ENCODE measurements at regions not wholly inside any gene's neighbourhood (a gene's known extent, or its start where the extent isn't known, plus 50 kb on each side); places are given as distances from the start of the nearest gene placed in this dataset.
"Not testable (repeated sequence)": the region's sequence is repeated elsewhere in the genome, so short reads cannot be mapped to it uniquely, and the experiment has no call there.

DNA sequence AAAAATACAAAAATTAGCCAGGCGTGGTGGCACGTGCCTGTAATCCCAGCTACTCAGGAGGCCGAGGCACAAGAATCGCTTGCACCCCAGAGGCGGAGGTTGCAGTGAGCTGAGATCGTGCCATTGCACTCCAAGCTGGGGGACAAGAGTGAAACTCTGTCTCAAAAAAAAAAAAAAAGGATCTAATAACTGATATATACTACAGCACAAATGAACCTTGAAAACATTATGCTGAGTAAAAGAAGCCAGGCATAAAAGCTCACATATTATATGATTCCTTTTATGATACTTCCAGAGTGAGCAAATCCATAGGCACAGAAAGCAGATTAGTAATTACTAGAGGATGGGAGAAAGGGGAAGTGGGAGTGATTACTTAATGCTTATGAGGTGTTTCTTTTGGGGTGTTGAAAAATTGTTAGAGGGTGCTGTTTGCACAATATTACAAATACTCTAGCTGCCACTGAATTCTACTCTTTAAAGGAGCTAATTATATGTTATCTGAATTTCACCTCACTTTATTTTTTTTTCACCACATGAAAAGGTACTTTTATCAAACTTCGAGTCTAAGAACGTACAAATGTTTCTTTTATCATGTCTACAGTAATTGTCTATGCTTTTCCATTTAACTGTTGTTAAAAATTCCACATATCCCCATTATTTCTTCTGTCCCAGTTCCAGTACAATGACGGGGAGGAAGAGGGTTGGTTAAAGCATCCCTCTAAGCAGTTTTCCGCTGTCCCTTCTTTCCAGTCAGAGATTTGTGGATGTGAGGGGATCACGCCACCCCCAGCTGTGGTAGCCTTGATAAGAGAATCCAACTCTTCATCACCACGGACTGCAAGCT lies 77.7 kb upstream of the FAM174B start:
- H3K4me3 Mint-ChIP-seq, result peak overlapping the region; percentile 73 to 79
- DNase-seq, result no peak
- peaks cover 0 to 4% of the 10 kb centered on the region in 2 donors for H3K4me1 Mint-ChIP-seq (ENCODE audit: low read depth in 2 of 2)
- peaks cover 34 to 36% of the 10 kb centered on the region in 2 donors for H3K27me3 Mint-ChIP-seq
- H3K9me3 Mint-ChIP-seq, result no peaks in the 10 kb centered on the region
- H3K27ac Mint-ChIP-seq, result no peak overlapping the region
- ATAC-seq (replicated peaks), result no peak
- no peaks in the 10 kb centered on the region for H3K36me3 Mint-ChIP-seq (ENCODE audit: insufficient read depth)

DNA sequence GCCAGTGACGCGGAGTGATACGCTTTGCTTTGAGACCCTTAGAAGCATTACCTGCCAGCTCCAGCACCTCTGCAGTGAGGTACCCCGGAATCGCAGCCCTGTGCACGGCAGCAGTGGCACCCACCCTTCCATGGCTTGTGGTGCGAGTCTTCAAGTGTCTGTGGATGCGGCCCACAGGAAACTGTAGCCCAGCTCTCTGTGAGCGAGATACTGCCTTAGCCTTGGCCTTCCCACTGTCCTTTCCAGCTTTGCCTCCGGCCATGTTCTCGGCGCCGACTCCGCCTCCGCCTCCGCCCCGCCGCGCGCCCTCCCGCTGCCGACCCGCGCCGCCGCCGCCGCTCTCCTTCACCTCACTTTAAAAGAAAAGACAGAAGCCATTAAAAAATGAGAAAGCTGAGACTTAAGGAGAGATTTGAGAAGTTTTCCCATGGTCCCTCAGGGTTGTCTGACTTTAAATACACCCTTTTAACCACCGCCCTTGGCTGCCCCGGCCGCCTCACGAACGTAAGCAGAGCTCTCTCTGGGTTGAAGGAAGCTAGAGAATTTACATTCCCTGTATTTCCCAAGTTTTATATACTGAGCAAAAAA lies 78.5 kb upstream of the FAM174B start:
- H3K27ac Mint-ChIP-seq, result no peak overlapping the region
- no peak for ATAC-seq (replicated peaks)

DNA sequence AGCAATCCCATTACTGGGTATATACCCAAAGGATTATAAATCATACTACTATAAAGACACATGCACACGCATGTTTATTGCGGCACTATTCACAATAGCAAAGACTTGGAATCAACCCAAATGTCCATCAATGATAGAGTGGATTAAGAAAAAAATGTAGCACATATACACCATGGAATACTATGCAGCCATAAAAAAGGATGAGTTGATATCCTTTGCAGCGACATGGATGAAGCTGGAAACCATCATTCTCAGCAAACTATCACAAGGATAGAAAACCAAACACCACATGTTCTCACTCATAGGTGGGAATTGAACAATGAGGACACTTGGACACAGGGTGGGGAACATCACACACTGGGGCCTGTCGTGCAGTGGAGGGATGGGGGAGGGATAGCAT lies 83.7 kb upstream of the FAM174B start:
- H3K4me1 Mint-ChIP-seq (ENCODE audit: low read depth in 2 of 2); H3K27ac Mint-ChIP-seq; H3K9me3 Mint-ChIP-seq; H3K4me3 Mint-ChIP-seq; ATAC-seq (replicated peaks); H3K36me3 Mint-ChIP-seq (ENCODE audit: insufficient read depth); DNase-seq: not testable (repeated sequence)
- peaks cover 20 to 26% of the 10 kb centered on the region in 2 donors for H3K27me3 Mint-ChIP-seq

More for the DNA sequence above, 78.5 kb upstream of the FAM174B start:
- peak in 1 of 3 experiments; percentile 6 for DNase-seq
- H3K36me3 Mint-ChIP-seq (ENCODE audit: insufficient read depth), result no peaks in the 10 kb centered on the region
- peaks cover 0 to 4% of the 10 kb centered on the region in 2 donors for H3K4me1 Mint-ChIP-seq (ENCODE audit: low read depth in 2 of 2)
- peaks cover 28 to 36% of the 10 kb centered on the region in 2 donors for H3K27me3 Mint-ChIP-seq
- peak overlapping the region; percentile 73 to 79 for H3K4me3 Mint-ChIP-seq
- no peaks in the 10 kb centered on the region for H3K9me3 Mint-ChIP-seq

GRCh38 chr15:92745845-92746271 lies 90.3 kb upstream of the FAM174B start:
- Mint-ChIP-seq H3K4me3 (no peak overlapping the region), H3K27me3 (peaks cover 15 to 24% of the 10 kb centered on the region in 2 donors), H3K36me3 (ENCODE audit: insufficient read depth) (no peaks in the 10 kb centered on the region), H3K9me3 (no peaks in the 10 kb centered on the region), H3K4me1 (ENCODE audit: low read depth in 2 of 2) (no peaks in the 10 kb centered on the region), H3K27ac (no peak overlapping the region)
- DNase-seq, result no peak
- no peak for ATAC-seq (replicated peaks)

GRCh38 chr15:92747047-92747446 lies 91.5 kb upstream of the FAM174B start:
- no peaks in the 10 kb centered on the region for H3K36me3 Mint-ChIP-seq (ENCODE audit: insufficient read depth)
- H3K27me3 Mint-ChIP-seq, result peaks cover 10 to 18% of the 10 kb centered on the region in 2 donors
- no peaks in the 10 kb centered on the region for H3K9me3 Mint-ChIP-seq
- DNase-seq (no peak), ATAC-seq (replicated peaks) (no peak)
- H3K4me1 Mint-ChIP-seq (ENCODE audit: low read depth in 2 of 2), result no peaks in the 10 kb centered on the region
- no peak overlapping the region for H3K4me3 Mint-ChIP-seq
- H3K27ac Mint-ChIP-seq, result no peak overlapping the region

- Mint-ChIP-seq H3K4me3 (no peak overlapping the region), H3K4me1 (ENCODE audit: low read depth in 2 of 2) (no peaks in the 10 kb centered on the region), H3K36me3 (ENCODE audit: insufficient read depth) (no peaks in the 10 kb centered on the region), H3K9me3 (no peaks in the 10 kb centered on the region), H3K27ac (no peak overlapping the region), H3K27me3 (peaks cover 15 to 18% of the 10 kb centered on the region in 2 donors)
- DNase-seq (no peak), ATAC-seq (replicated peaks) (no peak)
Measured at GRCh38 chr15:92749216-92749615, 93.6 kb upstream of the FAM174B start.

- Mint-ChIP-seq H3K27ac (no peak overlapping the region), H3K4me1 (ENCODE audit: low read depth in 2 of 2) (no peaks in the 10 kb centered on the region)
- no peak for DNase-seq
Measured at GRCh38 chr15:92749946-92750345, 94.4 kb upstream of the FAM174B start.

DNA sequence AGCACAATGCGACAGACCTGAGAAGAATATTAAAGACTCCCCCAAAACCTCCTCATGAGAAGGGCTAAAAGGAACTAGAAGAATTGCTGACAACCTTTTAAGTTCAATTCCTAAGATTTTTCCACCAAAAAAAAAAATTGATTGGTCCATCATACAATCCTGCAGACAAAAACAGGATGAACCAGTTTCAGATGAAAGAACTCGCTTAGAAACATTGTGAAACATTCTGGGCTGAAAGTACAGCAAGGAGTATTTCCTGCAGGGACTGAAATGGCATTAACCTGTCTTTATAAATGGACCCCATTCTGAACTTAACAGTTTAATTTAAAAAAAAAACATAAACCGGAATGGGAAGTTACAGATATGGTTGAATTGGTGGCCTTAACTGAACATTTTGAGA lies 96.0 kb upstream of the FAM174B start:
- peaks cover 14 to 17% of the 10 kb centered on the region in 2 donors for H3K27me3 Mint-ChIP-seq
- no peak overlapping the region for H3K4me3 Mint-ChIP-seq
- H3K27ac Mint-ChIP-seq, result no peak overlapping the region
- no peaks in the 10 kb centered on the region for H3K9me3 Mint-ChIP-seq
- ATAC-seq (replicated peaks) (no peak), DNase-seq (no peak)
- no peaks in the 10 kb centered on the region for H3K36me3 Mint-ChIP-seq (ENCODE audit: insufficient read depth)
- no peaks in the 10 kb centered on the region for H3K4me1 Mint-ChIP-seq (ENCODE audit: low read depth in 2 of 2)

More at GRCh38 chr15:92749946-92750345, 94.4 kb upstream of the FAM174B start:
- Mint-ChIP-seq H3K36me3 (ENCODE audit: insufficient read depth) (no peaks in the 10 kb centered on the region), H3K9me3 (no peaks in the 10 kb centered on the region), H3K4me3 (no peak overlapping the region), H3K27me3 (peaks cover 12% of the 10 kb centered on the region in 2 donors)
- ATAC-seq (replicated peaks), result no peak

DNA sequence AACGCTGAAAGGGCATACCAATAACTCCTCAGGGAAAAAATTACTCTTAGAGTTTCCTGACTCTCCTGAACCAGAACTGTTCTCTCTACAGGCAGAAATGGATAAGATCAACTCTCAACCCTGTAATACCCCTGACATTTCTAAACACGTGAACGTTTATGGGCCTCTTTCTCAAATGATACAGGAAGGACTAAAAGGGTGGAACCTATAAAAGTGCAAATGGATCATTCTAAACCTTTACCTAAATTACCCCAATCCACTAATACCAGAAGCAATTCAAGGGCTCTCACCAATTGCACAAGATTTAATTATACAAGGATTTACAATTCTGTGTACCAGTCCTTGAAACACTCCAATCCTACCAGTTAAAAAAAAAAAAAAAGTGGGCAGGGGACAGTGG lies 98.0 kb upstream of the FAM174B start:
- Mint-ChIP-seq H3K36me3 (ENCODE audit: insufficient read depth) (no peaks in the 10 kb centered on the region), H3K27me3 (peaks cover 17 to 22% of the 10 kb centered on the region in 2 donors), H3K4me3 (no peak overlapping the region), H3K27ac (no peak overlapping the region), H3K4me1 (ENCODE audit: low read depth in 2 of 2) (no peaks in the 10 kb centered on the region), H3K9me3 (no peaks in the 10 kb centered on the region)
- DNase-seq (no peak), ATAC-seq (replicated peaks) (no peak)

DNA sequence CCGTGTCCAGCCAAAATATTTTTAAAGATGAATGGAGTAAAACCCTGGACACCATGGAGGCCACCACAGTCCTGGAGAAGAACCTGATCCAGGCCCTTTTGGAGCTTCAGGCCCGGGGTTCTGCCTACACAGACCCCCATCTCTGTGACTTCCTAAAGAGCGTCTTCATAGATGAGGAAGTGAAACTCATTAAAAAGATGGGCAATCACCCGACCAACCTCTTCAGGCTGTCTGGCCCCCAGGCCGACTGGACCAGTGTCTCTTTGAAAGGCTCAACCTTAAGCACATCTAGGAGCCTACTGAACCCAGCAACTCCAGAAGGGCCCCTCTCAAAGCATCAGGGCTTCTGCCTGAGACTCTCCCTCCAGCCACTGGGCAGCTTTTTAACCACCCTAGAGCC lies 107.9 kb upstream of the FAM174B start:
- Mint-ChIP-seq H3K27me3 (no peaks in the 10 kb centered on the region), H3K4me1 (ENCODE audit: low read depth in 2 of 2) (no peaks in the 10 kb centered on the region), H3K36me3 (ENCODE audit: insufficient read depth) (no peaks in the 10 kb centered on the region), H3K27ac (no peak overlapping the region), H3K4me3 (no peak overlapping the region), H3K9me3 (peaks cover 0 to 2% of the 10 kb centered on the region in 2 donors)
- ATAC-seq (replicated peaks), result no peak
- no peak for DNase-seq

GRCh38 chr15:92768131-92768530 lies 112.6 kb upstream of the FAM174B start:
- not testable (repeated sequence) for H3K4me3 Mint-ChIP-seq; H3K36me3 Mint-ChIP-seq (ENCODE audit: insufficient read depth); ATAC-seq (replicated peaks); DNase-seq; H3K9me3 Mint-ChIP-seq; H3K27ac Mint-ChIP-seq; H3K4me1 Mint-ChIP-seq (ENCODE audit: low read depth in 2 of 2); H3K27me3 Mint-ChIP-seq

DNA sequence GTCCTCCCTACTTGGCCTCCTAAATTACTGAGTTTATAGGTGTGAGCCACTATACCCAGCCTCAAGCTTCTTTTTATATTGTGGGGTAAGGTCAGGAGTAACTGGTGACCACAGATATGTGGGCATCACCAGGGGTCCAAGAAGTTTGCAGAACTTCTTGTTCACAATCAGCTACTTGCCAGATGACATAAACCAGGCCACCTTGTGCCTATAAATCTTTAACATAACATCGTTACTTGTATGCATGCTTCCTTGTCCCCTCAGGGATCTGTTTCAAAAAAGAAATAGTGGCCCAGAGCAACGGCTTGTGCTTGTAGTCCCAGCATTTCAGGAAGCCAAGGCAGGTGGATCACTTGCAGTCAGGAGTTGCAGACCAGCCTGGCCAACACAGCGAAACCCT lies 115.1 kb upstream of the FAM174B start:
- DNase-seq, result no peak
- no peaks in the 10 kb centered on the region for H3K9me3 Mint-ChIP-seq
- ATAC-seq (replicated peaks), result no peak
- no peaks in the 10 kb centered on the region for H3K27me3 Mint-ChIP-seq
- no peak overlapping the region for H3K27ac Mint-ChIP-seq
- H3K4me1 Mint-ChIP-seq (ENCODE audit: low read depth in 2 of 2), result no peaks in the 10 kb centered on the region
- no peak overlapping the region for H3K4me3 Mint-ChIP-seq
- no peaks in the 10 kb centered on the region for H3K36me3 Mint-ChIP-seq (ENCODE audit: insufficient read depth)

GRCh38 chr15:92772061-92772460 lies 116.5 kb upstream of the FAM174B start:
- no peaks in the 10 kb centered on the region for H3K9me3 Mint-ChIP-seq

DNA sequence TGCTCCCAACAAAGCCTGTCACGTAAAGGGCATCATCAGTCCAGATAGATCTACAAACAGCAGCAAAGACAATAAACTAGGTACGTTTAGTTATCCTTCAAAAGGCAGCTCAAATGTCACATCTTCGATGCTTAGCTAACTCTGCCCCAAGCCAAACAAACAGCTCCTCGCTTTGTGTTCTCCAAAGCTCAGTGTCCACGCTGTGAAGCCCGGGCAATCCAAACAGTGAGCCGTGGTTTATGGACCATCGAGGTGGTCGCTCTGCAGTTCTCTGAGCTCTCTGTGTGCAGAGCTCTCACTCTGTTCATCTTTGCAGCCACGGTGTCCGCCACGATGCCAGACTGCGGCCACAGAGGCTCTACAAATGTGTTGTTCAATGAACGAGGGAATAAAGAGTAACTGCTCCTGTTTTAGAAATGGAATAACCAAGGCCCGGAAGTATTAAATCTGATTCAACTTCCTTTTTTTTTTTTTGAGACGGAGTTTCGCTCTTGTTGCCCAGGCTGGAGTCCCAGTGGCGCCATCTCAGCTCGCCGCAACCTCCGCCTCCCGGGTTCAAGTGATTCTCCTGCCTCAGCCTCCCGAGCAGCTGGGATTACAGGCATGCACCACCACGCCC lies 117.2 kb upstream of the FAM174B start:
- no peak overlapping the region for H3K4me3 Mint-ChIP-seq
- no peaks in the 10 kb centered on the region for H3K9me3 Mint-ChIP-seq
- H3K27me3 Mint-ChIP-seq, result no peaks in the 10 kb centered on the region
- H3K27ac Mint-ChIP-seq, result no peak overlapping the region
- H3K4me1 Mint-ChIP-seq (ENCODE audit: low read depth in 2 of 2), result no peaks in the 10 kb centered on the region
- H3K36me3 Mint-ChIP-seq (ENCODE audit: insufficient read depth), result no peaks in the 10 kb centered on the region
- no peak for ATAC-seq (replicated peaks)
- no peak for DNase-seq

More at GRCh38 chr15:92772061-92772460, 116.5 kb upstream of the FAM174B start:
- Mint-ChIP-seq H3K36me3 (ENCODE audit: insufficient read depth) (no peaks in the 10 kb centered on the region), H3K4me1 (ENCODE audit: low read depth in 2 of 2) (no peaks in the 10 kb centered on the region), H3K4me3 (no peak overlapping the region), H3K27me3 (no peaks in the 10 kb centered on the region), H3K27ac (no peak overlapping the region)
- no peak for DNase-seq
- ATAC-seq (replicated peaks), result no peak
